ENCODE measurements at regions not wholly inside any gene's neighbourhood (a gene's known extent, or its start where the extent isn't known, plus 50 kb on each side); places are given as distances from the start of the nearest gene placed in this dataset.

DNA sequence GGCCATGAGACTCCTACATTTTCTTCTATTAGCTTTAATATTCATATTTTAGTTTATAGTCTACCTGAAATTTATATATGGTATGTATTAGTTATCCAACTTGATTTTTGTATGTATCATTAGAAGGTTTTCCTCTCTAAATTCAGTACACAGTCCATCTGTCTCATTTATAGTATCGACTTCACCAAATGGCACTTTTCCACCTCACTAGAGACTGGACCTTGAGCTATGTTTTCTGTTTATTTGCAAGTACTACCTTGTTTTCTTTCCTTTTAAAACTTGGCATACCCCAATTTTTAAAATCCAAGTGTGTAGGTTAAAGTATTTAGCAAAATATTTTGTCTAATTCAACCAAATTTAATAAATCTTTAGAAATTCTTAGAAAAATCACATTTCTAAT lies 1137.5 kb downstream of the NSUN3 start:
- no peak for TF ChIP-seq CTCF (IDR thresholded peaks at IDR 0.05)
- TF ChIP-seq POLR2A (IDR thresholded peaks at IDR 0.05): no peak
